OCI-LY1 (cell line): ENCODE measurements at regions not wholly inside any gene's neighbourhood (a gene's known extent, or its start where the extent isn't known, plus 50 kb on each side); places are given as distances from the start of the nearest gene placed in this dataset.

ENCODE experiments used
- EZH2 ChIP-seq: fragments of 200-600 bp; sonication (generic), shearing (Covaris generic); IDR thresholded peaks from 2 replicates; pipeline ENCODE4 v1.8.0; 2017; ENCODE audit warnings: borderline replicate concordance, mixed run types, mild to moderate bottlenecking, antibody characterized with exemption, low read length, moderate library complexity, mixed read lengths
- TF ChIP-seq, protein P1 (sequence below): fragments of 200-600 bp; sonication (generic), shearing (Covaris generic); IDR thresholded peaks from 2 replicates; pipeline ENCODE4 v1.5.1; 2017; ENCODE audit warnings: mild to moderate bottlenecking, antibody characterized with exemption, low read length, moderate library complexity, mixed read lengths

DNA sequence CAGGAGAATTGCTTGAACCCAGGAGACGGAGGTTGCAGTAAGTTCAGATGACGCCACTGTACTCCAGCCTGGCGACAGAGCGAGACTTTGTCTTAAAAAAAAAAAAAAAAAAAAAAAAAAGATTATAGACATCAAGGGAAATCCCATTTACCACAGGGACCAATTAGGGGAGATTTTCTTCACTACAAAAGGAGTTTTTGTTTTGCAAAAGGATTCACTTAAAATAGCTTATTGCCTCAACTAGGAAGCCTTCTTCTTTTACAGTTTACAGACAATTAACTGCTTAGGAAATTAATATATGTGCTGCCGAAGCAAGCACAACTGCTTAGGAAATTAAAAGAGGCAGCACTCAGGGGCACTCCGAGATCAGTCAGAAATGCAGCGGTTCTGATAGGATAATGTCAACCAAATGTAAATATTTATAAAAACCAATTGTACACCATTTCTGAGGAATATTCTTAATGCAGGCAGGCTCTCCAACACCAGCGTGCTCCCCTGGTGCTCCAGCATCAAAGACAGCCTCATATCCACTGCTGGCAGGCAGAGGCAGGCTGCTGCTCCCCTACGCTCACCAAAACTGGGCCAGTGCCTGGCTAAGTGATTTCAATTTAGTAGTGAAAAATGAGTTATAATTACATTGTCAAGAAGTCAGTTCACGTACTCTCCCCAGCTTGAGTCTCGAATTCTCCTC, 107.9 kb upstream of the RAB4A start:
- TF ChIP-seq EZH2, result no peak
- TF ChIP-seq, protein P1, sequence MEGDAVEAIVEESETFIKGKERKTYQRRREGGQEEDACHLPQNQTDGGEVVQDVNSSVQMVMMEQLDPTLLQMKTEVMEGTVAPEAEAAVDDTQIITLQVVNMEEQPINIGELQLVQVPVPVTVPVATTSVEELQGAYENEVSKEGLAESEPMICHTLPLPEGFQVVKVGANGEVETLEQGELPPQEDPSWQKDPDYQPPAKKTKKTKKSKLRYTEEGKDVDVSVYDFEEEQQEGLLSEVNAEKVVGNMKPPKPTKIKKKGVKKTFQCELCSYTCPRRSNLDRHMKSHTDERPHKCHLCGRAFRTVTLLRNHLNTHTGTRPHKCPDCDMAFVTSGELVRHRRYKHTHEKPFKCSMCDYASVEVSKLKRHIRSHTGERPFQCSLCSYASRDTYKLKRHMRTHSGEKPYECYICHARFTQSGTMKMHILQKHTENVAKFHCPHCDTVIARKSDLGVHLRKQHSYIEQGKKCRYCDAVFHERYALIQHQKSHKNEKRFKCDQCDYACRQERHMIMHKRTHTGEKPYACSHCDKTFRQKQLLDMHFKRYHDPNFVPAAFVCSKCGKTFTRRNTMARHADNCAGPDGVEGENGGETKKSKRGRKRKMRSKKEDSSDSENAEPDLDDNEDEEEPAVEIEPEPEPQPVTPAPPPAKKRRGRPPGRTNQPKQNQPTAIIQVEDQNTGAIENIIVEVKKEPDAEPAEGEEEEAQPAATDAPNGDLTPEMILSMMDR, result no peak
